Vagina (tissue), 2 donors: ENCODE measurements at regions not wholly inside any gene's neighbourhood (a gene's known extent, or its start where the extent isn't known, plus 50 kb on each side); places are given as distances from the start of the nearest gene placed in this dataset.

Experiments
- DNase-seq, 2 donors: peaks; one replicate each; pipeline ENCODE4 v3.0.0-alpha.2; 2017; ENCODE audit errors: extremely low spot score in 2 of 2
- H3K27ac ChIP-seq: fragments of 200-600 bp; sonication (generic); one replicate; pipeline ENCODE4 v1.5.1; 2019
- H3K27me3 ChIP-seq: fragments of 200-600 bp; sonication (generic); one replicate; pipeline ENCODE4 v1.5.1; 2019
- H3K36me3 ChIP-seq, 2 donors: fragments of 200-600 bp; sonication (generic); one replicate each; pipeline ENCODE4 v1.5.1; 2017 to 2019
- H3K4me1 ChIP-seq: fragments of 200-600 bp; sonication (generic); one replicate; pipeline ENCODE4 v1.5.1; 2019
- H3K4me3 ChIP-seq, 2 donors: fragments of 200-600 bp; sonication (generic); 1 replicate in 1 of 2; 2 replicates in 1 of 2; pipeline ENCODE4 v1.5.1; 2016 to 2019
- H3K9me3 ChIP-seq: fragments of 200-600 bp; sonication (generic); one replicate; pipeline ENCODE4 v1.5.1; 2019
- POLR2A ChIP-seq, 2 donors: fragments of 450-650 bp; IDR thresholded peaks; one replicate each; pipeline ENCODE4 v1.6.1; 2017; ENCODE audit warnings: antibody characterized with exemption in 2 of 2, mild to moderate bottlenecking in 2 of 2, moderate library complexity in 2 of 2
- POLR2AphosphoS5 ChIP-seq, 2 donors: sonication (generic); formaldehyde crosslinking; IDR thresholded peaks; one replicate each; pipeline ENCODE4 v1.9.0; 2017; ENCODE audit warnings: antibody characterized with exemption in 2 of 2, mild to moderate bottlenecking in 2 of 2, low read depth in 1 of 2; ENCODE audit not compliant: insufficient read depth in 1 of 2
- intact Hi-C: fragments of 100-400 bp; cut with DNase I; formaldehyde crosslinking; loops from one replicate; pipeline ENCODE4 v1.15.1; 2023
- TF ChIP-seq, protein P1 (sequence below), 3 experiments: fragments of 450-650 bp in 2 of 3; fragments of 200-600 bp in 1 of 3; sonication (generic) in 1 of 3; IDR thresholded peaks; one replicate each; pipeline ENCODE4 v1.5.1; 2017 to 2019; ENCODE audit warnings: antibody characterized with exemption in 3 of 3, mild to moderate bottlenecking in 2 of 3, moderate library complexity in 2 of 3

DNA sequence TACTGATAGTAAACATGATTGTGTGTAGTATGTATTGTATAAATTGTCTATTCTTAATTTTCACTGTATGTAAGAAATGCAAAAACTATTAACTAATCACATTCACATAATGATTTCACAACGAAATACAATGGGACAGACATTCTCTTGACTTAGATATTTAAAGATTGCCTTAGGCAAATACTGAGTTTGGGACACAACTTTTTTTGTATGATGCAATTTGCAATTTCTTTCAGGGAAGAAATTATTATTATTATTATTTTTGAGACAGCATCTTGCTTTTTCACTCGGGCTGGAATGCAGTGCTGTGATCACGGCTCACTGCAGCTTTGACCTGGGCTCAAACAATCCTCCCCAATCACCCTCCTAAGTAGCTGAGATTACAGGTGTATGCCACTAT is 173.2 kb upstream of the TRIM24 start:
- TF ChIP-seq POLR2A (IDR thresholded peaks at IDR 0.05) = no peak
- TF ChIP-seq, protein P1, sequence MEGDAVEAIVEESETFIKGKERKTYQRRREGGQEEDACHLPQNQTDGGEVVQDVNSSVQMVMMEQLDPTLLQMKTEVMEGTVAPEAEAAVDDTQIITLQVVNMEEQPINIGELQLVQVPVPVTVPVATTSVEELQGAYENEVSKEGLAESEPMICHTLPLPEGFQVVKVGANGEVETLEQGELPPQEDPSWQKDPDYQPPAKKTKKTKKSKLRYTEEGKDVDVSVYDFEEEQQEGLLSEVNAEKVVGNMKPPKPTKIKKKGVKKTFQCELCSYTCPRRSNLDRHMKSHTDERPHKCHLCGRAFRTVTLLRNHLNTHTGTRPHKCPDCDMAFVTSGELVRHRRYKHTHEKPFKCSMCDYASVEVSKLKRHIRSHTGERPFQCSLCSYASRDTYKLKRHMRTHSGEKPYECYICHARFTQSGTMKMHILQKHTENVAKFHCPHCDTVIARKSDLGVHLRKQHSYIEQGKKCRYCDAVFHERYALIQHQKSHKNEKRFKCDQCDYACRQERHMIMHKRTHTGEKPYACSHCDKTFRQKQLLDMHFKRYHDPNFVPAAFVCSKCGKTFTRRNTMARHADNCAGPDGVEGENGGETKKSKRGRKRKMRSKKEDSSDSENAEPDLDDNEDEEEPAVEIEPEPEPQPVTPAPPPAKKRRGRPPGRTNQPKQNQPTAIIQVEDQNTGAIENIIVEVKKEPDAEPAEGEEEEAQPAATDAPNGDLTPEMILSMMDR (IDR thresholded peaks at IDR 0.05) = no peak
- no peak for TF ChIP-seq POLR2AphosphoS5 (IDR thresholded peaks at IDR 0.05; ENCODE audit: insufficient read depth in 1 of 2, low read depth in 1 of 2)
- no peak overlapping the region for H3K4me3 ChIP-seq
- no peak for DNase-seq
- no peaks in the 10 kb centered on the region for H3K27me3 ChIP-seq
- no peaks in the 10 kb centered on the region for H3K9me3 ChIP-seq
- intact Hi-C loops = no loop called here
- no peak overlapping the region for H3K27ac ChIP-seq
- no peaks in the 10 kb centered on the region for H3K36me3 ChIP-seq
- no peaks in the 10 kb centered on the region for H3K4me1 ChIP-seq

DNA sequence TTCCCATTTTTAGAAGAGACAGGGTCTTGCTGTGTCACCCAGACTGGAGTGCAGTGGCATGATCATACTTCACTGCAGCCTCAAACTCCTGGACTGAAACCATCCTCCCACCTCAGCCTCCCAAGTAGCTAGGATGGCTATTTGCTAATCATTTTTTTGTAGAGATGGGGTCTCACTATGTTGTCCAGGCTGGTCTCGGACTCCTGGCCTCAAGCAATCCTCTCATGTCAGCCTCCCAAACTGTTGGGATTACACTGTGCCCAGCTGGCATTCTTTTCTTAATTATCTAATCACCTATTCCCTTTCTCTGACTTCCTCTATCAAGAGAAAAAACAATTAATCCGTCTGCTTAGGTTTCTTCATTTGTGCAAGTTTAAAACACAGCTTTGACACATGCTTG is 172.5 kb upstream of the TRIM24 start:
- no peaks in the 10 kb centered on the region for H3K9me3 ChIP-seq
- DNase-seq = no peak
- no peak overlapping the region for H3K4me3 ChIP-seq
- H3K36me3 ChIP-seq = no peaks in the 10 kb centered on the region
- H3K27me3 ChIP-seq = no peaks in the 10 kb centered on the region
- TF ChIP-seq POLR2A (IDR thresholded peaks at IDR 0.05) (no peak), POLR2AphosphoS5 (IDR thresholded peaks at IDR 0.05; ENCODE audit: insufficient read depth in 1 of 2, low read depth in 1 of 2) (no peak)
- TF ChIP-seq, protein P1 (IDR thresholded peaks at IDR 0.05) = no peak
- no peaks in the 10 kb centered on the region for H3K4me1 ChIP-seq
- H3K27ac ChIP-seq = no peak overlapping the region
- intact Hi-C loops = no loop called here

DNA sequence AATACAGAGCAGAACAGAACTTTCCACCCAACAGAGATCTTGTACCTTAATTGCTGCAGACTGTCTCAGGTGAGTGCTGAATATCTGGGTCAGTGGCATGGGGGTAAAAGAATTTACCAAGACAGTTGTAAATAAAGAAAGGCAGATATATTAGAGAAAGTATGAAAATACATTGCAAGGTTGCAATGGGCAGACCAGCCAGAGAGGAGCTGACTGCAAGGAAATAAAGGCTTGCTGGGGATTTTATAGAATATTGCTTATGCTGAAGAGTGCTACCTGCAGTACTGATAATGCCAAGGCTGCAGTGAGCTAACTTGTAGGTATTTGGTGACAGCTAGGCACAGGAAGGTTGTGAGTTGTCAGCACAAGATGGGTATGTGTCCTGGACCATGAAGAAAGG is 171.0 kb upstream of the TRIM24 start:
- Histone ChIP-seq H3K9me3 (no peaks in the 10 kb centered on the region), H3K27me3 (no peaks in the 10 kb centered on the region), H3K4me1 (no peaks in the 10 kb centered on the region), H3K4me3 (no peak overlapping the region), H3K36me3 (no peaks in the 10 kb centered on the region), H3K27ac (no peak overlapping the region)
- DNase-seq = no peak
- intact Hi-C loops = no loop called here
- TF ChIP-seq, protein P1 (IDR thresholded peaks at IDR 0.05) = no peak
- no peak for TF ChIP-seq POLR2AphosphoS5 (IDR thresholded peaks at IDR 0.05; ENCODE audit: insufficient read depth in 1 of 2, low read depth in 1 of 2)
- no peak for TF ChIP-seq POLR2A (IDR thresholded peaks at IDR 0.05)

DNA sequence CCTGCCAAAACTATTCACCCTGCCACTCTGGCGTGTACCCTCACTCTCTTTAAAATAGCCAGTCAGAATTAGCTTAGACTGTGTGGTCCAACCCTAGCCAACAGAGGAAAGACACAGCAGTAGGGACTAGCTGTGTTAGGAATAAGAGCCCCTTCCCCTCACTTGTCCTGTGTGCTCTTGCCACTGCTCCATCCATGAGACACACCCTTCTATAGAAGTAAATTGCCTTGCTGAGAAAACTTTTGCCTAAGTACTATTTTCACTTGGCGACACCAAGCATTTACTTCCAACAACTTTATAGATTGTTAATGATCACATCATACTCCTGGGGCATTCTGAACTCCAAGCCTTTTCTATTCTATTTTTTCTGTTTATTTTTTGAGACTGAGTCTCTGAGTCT is 170.2 kb upstream of the TRIM24 start:
- TF ChIP-seq POLR2AphosphoS5 (IDR thresholded peaks at IDR 0.05; ENCODE audit: insufficient read depth in 1 of 2, low read depth in 1 of 2) = no peak
- H3K4me3 ChIP-seq = no peak overlapping the region
- no peaks in the 10 kb centered on the region for H3K27me3 ChIP-seq
- H3K9me3 ChIP-seq = no peaks in the 10 kb centered on the region
- intact Hi-C loops = no loop called here
- no peak overlapping the region for H3K27ac ChIP-seq
- H3K4me1 ChIP-seq = no peaks in the 10 kb centered on the region
- no peak for DNase-seq
- H3K36me3 ChIP-seq = no peaks in the 10 kb centered on the region

DNA sequence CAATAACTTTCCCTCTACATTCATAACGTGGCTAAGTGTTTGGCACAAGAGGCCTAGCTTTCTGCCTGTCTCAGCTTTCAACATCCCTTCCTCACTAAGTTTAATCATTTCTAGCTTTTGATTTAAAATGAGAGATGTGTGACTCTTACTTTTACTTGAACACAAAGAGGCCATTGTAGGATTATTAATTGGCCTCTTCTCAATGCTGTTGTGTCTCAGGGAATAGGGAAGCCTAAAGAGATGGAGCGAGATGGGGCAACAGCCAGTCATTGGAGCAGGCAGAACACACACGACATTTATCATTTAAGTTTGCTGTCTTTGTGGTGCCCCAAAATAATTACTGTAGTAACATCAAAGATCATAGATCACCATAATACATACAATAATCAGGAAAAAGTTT is 167.1 kb upstream of the TRIM24 start:
- Histone ChIP-seq H3K9me3 (no peaks in the 10 kb centered on the region), H3K36me3 (no peaks in the 10 kb centered on the region), H3K27me3 (no peaks in the 10 kb centered on the region), H3K27ac (no peak overlapping the region), H3K4me3 (no peak overlapping the region), H3K4me1 (no peaks in the 10 kb centered on the region)
- no peak for DNase-seq
- intact Hi-C loops = no loop called here
- TF ChIP-seq POLR2AphosphoS5 (IDR thresholded peaks at IDR 0.05; ENCODE audit: insufficient read depth in 1 of 2, low read depth in 1 of 2) (no peak), POLR2A (IDR thresholded peaks at IDR 0.05) (no peak)
- TF ChIP-seq, protein P1 (IDR thresholded peaks at IDR 0.05) = no peak
